PC-9 (cell line): ENCODE measurements at regions not wholly inside any gene's neighbourhood (a gene's known extent, or its start where the extent isn't known, plus 50 kb on each side); places are given as distances from the start of the nearest gene placed in this dataset.
"Not testable (repeated sequence)": the region's sequence is repeated elsewhere in the genome, so short reads cannot be mapped to it uniquely, and the experiment has no call there.

Experiments
- CTCF ChIP-seq: fragments of 200-600 bp; sonication (generic); conservative IDR thresholded peaks from 2 replicates; pipeline ENCODE4 v1.6.1; 2017; ENCODE audit warnings: mixed run types, antibody characterized with exemption, mild to moderate bottlenecking, moderate library complexity
- EZH2 ChIP-seq: fragments of 200-600 bp; sonication (generic); IDR thresholded peaks from 2 replicates; pipeline ENCODE4 v1.8.0; 2017; ENCODE audit warnings: antibody characterized with exemption, low read depth

GRCh38 chr2:183792165-183792924 is 668.1 kb downstream of the NUP35 start:
- TF ChIP-seq CTCF, EZH2: not testable (repeated sequence)
